ENCODE measurements at regions not wholly inside any gene's neighbourhood (a gene's known extent, or its start where the extent isn't known, plus 50 kb on each side); places are given as distances from the start of the nearest gene placed in this dataset.

GRCh38 chr21:32112195-32112594, 166.7 kb downstream of the MIS18A start:
- TF ChIP-seq CTCF (conservative IDR thresholded peaks at IDR 0.05; ENCODE audit: low read depth, low read length): no peak
- TF ChIP-seq EZH2 (IDR thresholded peaks at IDR 0.05; ENCODE audit: low read length, unreplicated experiment): no peak
